T-cell (primary cell): ENCODE measurements at regions not wholly inside any gene's neighbourhood (a gene's known extent, or its start where the extent isn't known, plus 50 kb on each side); places are given as distances from the start of the nearest gene placed in this dataset.

Source experiments
- ATAC-seq, 4 experiments: fragments of 200-7000 bp in 3 of 4; fragments of 150-1000 bp in 1 of 4; cut with Tn5 transposase; replicated peaks in 1 of 4; 1 replicate in 3 of 4; 2 replicates in 1 of 4; pipeline ENCODE4 v1.10.0; 2021; ENCODE audit warnings: moderate library complexity in 3 of 4, mild to moderate bottlenecking in 2 of 4, moderate number of reproducible peaks in 1 of 4
- CTCF ChIA-PET, 2 donors: fragments of 300-600 bp; sonication (Branson Sonifier 250); formaldehyde crosslinking; loops; one replicate each; lab custom pipeline; 2022; ENCODE audit warnings: antibody characterized with exemption in 2 of 2; lab: Charles Lee
- POLR2A ChIA-PET, 2 donors: fragments of 300-600 bp; sonication (Branson Sonifier 250); formaldehyde crosslinking; loops; one replicate each; lab custom pipeline; 2022; ENCODE audit warnings: antibody characterized with exemption in 2 of 2; lab: Charles Lee
- DNase-seq, 35 experiments: peaks; one replicate each; pipeline versions ENCODE4 v3.0.0 to v3.0.0-alpha.2; 2013 to 2023
- H3K27ac ChIP-seq: one replicate; pipeline ENCODE4 v1.5.1; 2013; ENCODE audit warnings: low read length
- H3K27me3 ChIP-seq, 2 experiments: replicated peaks in 1 of 2; 1 replicate in 1 of 2; 2 replicates in 1 of 2; pipeline versions ENCODE4 v1.6.1 to v1.7.0; 2013; ENCODE audit warnings: low read length in 1 of 2, mixed read lengths in 1 of 2; ENCODE audit not compliant: control insufficient read depth in 2 of 2, insufficient read depth in 2 of 2; ENCODE audit errors: extremely low read depth in 1 of 2
- H3K36me3 ChIP-seq, 2 donors: 1 replicate in 1 of 2; 2 replicates in 1 of 2; pipeline versions ENCODE4 v1.6.1 to v1.7.0; 2013; ENCODE audit warnings: low read length in 1 of 2; ENCODE audit not compliant: control insufficient read depth in 2 of 2, insufficient read depth in 1 of 2; ENCODE audit errors: extremely low read depth in 1 of 2
- H3K4me1 ChIP-seq, 2 experiments: 1 replicate in 1 of 2; 2 replicates in 1 of 2; pipeline versions ENCODE4 v1.6.1 to v1.7.0; 2013; ENCODE audit warnings: low read length in 2 of 2, mixed read lengths in 1 of 2; ENCODE audit not compliant: insufficient read depth in 2 of 2, control insufficient read depth in 1 of 2; ENCODE audit errors: extremely low read depth in 1 of 2
- H3K4me3 ChIP-seq, 2 donors: 1 replicate in 1 of 2; 2 replicates in 1 of 2; pipeline versions ENCODE4 v1.5.1 to v1.7.0; 2013; ENCODE audit warnings: mild to moderate bottlenecking in 2 of 2, low read length in 1 of 2, moderate library complexity in 1 of 2; ENCODE audit not compliant: control insufficient read depth in 1 of 2; ENCODE audit errors: extremely low read depth in 1 of 2
- H3K9me3 ChIP-seq: 2 replicates; pipeline ENCODE4 v1.7.0; 2013
- H3K27ac Mint-ChIP-seq, 2 donors: one replicate each; pipeline ENCODE4 v1.8.0; 2020 to 2021; ENCODE audit warnings: mild to moderate bottlenecking in 2 of 2, mixed read lengths in 2 of 2
- H3K27me3 Mint-ChIP-seq, 2 donors: one replicate each; pipeline ENCODE4 v1.8.0; 2021 to 2022; ENCODE audit warnings: mixed read lengths in 2 of 2
- H3K36me3 Mint-ChIP-seq: one replicate; pipeline ENCODE4 v1.8.0; 2021; ENCODE audit warnings: mixed read lengths
- H3K4me1 Mint-ChIP-seq, 3 donors: one replicate each; pipeline ENCODE4 v1.8.0; 2020 to 2022; ENCODE audit warnings: mixed read lengths in 3 of 3, mild to moderate bottlenecking in 1 of 3
- H3K4me3 Mint-ChIP-seq, 3 donors: one replicate each; pipeline ENCODE4 v1.8.0; 2020 to 2022; ENCODE audit warnings: mild to moderate bottlenecking in 3 of 3, mixed read lengths in 3 of 3, moderate library complexity in 3 of 3
- H3K9me3 Mint-ChIP-seq, 3 donors: one replicate each; pipeline ENCODE4 v1.8.0; 2020 to 2022; ENCODE audit warnings: mixed read lengths in 3 of 3
- WGBS: methylation state at CpG from one replicate; pipeline ENCODE4 v1.1.5; 2013; ENCODE audit warnings: missing lambda C conversion rate; ENCODE audit not compliant: insufficient coverage; 5-methylcytosine and 5-hydroxymethylcytosine counted together

DNA sequence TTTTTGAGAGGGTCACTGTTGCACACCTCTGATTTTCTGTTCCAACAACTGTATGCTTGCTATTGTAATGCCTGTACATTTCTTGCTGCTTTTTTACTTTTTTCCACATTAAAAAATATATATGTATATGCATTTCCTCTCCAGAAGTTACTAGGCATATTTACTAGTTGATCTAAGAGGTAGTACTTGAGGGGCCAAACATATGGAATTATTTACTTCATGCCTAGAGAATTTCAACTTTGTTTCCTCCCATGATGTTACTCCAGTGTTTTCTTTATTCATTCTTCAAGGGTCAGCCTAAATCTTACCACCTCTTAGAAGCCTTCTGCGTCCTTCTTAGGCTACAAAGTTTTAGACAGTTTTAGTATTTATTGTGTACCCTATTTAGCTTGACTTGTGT is 122.7 kb downstream of the NMUR2 start:
- ChIA-PET POLR2A (no interaction called here), CTCF (no interaction called here)
- H3K27me3 ChIP-seq: no peaks in the 10 kb centered on the region
- ATAC-seq (no peak), DNase-seq (no peak)
- Mint-ChIP-seq H3K36me3 (no peaks in the 10 kb centered on the region), H3K9me3 (peaks cover 6 to 18% (median 10%) of the 10 kb centered on the region in 3 donors), H3K4me1 (no peaks in the 10 kb centered on the region), H3K4me3 (no peak overlapping the region), H3K27me3 (peaks cover 9 to 13% of the 10 kb centered on the region in 2 donors), H3K27ac (no peak overlapping the region)
- no peaks in the 10 kb centered on the region for H3K9me3 ChIP-seq
- no CpG with 5 or more reads among the region's 1 CpG for WGBS
- H3K4me3 ChIP-seq: no peak overlapping the region
- no peaks in the 10 kb centered on the region for H3K4me1 ChIP-seq
- no peaks in the 10 kb centered on the region for H3K36me3 ChIP-seq
- no peak overlapping the region for H3K27ac ChIP-seq

DNA sequence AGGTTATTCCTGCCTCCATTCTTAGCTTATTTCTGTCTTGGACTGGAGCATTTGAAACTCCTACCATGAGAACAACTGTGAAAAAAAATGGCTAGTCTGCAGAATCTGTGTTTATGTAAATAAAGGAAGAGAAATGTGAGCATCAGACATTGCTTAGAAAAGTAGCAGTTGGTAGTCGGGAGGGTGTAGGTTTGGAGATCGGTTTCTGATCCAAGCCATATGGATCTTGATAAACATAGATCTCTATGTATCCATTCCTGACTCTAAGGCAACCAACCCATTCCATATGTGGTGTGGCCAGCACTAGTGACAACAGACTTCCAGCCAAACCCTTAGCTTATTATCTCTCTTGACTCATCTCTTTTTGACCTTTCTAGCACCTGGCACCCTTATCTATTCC is 127.1 kb downstream of the NMUR2 start:
- Mint-ChIP-seq H3K4me3 (no peak overlapping the region), H3K27ac (no peak overlapping the region), H3K4me1 (no peaks in the 10 kb centered on the region), H3K9me3 (peaks cover 4 to 8% (median 5%) of the 10 kb centered on the region in 3 donors), H3K27me3 (peaks cover 0 to 6% of the 10 kb centered on the region in 2 donors), H3K36me3 (no peaks in the 10 kb centered on the region)
- no peaks in the 10 kb centered on the region for H3K27me3 ChIP-seq
- H3K4me1 ChIP-seq: no peaks in the 10 kb centered on the region
- POLR2A ChIA-PET: no interaction called here
- WGBS: no CpG with 5 or more reads among the region's 2 CpGs
- DNase-seq (no peak), ATAC-seq (no peak)
- no peaks in the 10 kb centered on the region for H3K9me3 ChIP-seq
- CTCF ChIA-PET: no interaction called here
- no peaks in the 10 kb centered on the region for H3K36me3 ChIP-seq
- H3K4me3 ChIP-seq: no peak overlapping the region
- no peak overlapping the region for H3K27ac ChIP-seq

- POLR2A ChIA-PET: no interaction called here
- Histone ChIP-seq H3K27me3 (no peaks in the 10 kb centered on the region), H3K9me3 (no peaks in the 10 kb centered on the region), H3K4me1 (no peaks in the 10 kb centered on the region), H3K27ac (no peak overlapping the region), H3K36me3 (no peaks in the 10 kb centered on the region), H3K4me3 (no peak overlapping the region)
- no peak for DNase-seq
- H3K27ac Mint-ChIP-seq: no peak overlapping the region
- peaks cover 0 to 2% (median 0%) of the 10 kb centered on the region in 3 donors for H3K9me3 Mint-ChIP-seq
- H3K36me3 Mint-ChIP-seq: no peaks in the 10 kb centered on the region
- H3K4me1 Mint-ChIP-seq: no peaks in the 10 kb centered on the region
- H3K4me3 Mint-ChIP-seq: no peak overlapping the region
- ATAC-seq: no peak
- no CpG with 5 or more reads among the region's 2 CpGs for WGBS
- peaks cover 0 to 3% of the 10 kb centered on the region in 2 donors for H3K27me3 Mint-ChIP-seq
- CTCF ChIA-PET: no interaction called here
These were observed 130.9 kb downstream of the NMUR2 start for GRCh38 chr5:152274224-152274623.

- no peaks in the 10 kb centered on the region for H3K4me1 Mint-ChIP-seq
- no peak overlapping the region for H3K4me3 Mint-ChIP-seq
- no peaks in the 10 kb centered on the region for H3K36me3 Mint-ChIP-seq
- no peaks in the 10 kb centered on the region for H3K9me3 Mint-ChIP-seq
- Histone ChIP-seq H3K27me3 (no peaks in the 10 kb centered on the region), H3K9me3 (no peaks in the 10 kb centered on the region), H3K4me3 (no peak overlapping the region), H3K36me3 (no peaks in the 10 kb centered on the region), H3K27ac (no peak overlapping the region), H3K4me1 (no peaks in the 10 kb centered on the region)
- ATAC-seq: no peak
- DNase-seq: peak in 1 of 35 experiments; percentile 14
- H3K27me3 Mint-ChIP-seq: peaks cover 0 to 3% of the 10 kb centered on the region in 2 donors
- CTCF ChIA-PET: no interaction called here
- no CpG with 5 or more reads among the region's 5 CpGs for WGBS
- H3K27ac Mint-ChIP-seq: no peak overlapping the region
- POLR2A ChIA-PET: no interaction called here
These were observed 133.7 kb downstream of the NMUR2 start for GRCh38 chr5:152271420-152271819.

DNA sequence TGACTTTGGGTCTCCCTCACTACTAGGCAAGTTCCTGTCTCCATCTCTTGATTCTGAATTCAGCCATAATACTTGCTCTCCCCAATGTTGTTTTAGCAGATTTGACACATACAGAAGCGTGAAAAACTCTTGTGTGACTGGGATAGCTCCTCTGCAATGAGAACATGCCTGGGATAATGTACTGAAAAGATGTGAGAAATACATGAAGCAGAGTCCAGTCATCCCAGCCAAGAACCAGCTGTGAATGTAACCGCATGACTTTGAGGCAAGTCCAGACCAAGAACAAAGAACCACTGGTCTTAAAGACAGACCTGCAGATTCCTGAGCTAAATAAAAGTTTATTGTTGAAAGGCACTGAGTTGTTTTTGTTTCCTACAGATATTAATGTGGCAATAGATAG is 135.0 kb downstream of the NMUR2 start:
- H3K4me3 Mint-ChIP-seq: no peak overlapping the region
- Histone ChIP-seq H3K27me3 (no peaks in the 10 kb centered on the region), H3K4me3 (no peak overlapping the region), H3K9me3 (no peaks in the 10 kb centered on the region), H3K27ac (no peak overlapping the region), H3K4me1 (no peaks in the 10 kb centered on the region), H3K36me3 (no peaks in the 10 kb centered on the region)
- no peak for ATAC-seq
- no peak overlapping the region for H3K27ac Mint-ChIP-seq
- POLR2A ChIA-PET: no interaction called here
- H3K9me3 Mint-ChIP-seq: no peaks in the 10 kb centered on the region
- 50% methylated on average over 1 of the region's 2 CpGs for WGBS
- H3K36me3 Mint-ChIP-seq: no peaks in the 10 kb centered on the region
- no peak for DNase-seq
- CTCF ChIA-PET: no interaction called here
- peaks cover 0 to 3% of the 10 kb centered on the region in 2 donors for H3K27me3 Mint-ChIP-seq
- H3K4me1 Mint-ChIP-seq: no peaks in the 10 kb centered on the region

DNA sequence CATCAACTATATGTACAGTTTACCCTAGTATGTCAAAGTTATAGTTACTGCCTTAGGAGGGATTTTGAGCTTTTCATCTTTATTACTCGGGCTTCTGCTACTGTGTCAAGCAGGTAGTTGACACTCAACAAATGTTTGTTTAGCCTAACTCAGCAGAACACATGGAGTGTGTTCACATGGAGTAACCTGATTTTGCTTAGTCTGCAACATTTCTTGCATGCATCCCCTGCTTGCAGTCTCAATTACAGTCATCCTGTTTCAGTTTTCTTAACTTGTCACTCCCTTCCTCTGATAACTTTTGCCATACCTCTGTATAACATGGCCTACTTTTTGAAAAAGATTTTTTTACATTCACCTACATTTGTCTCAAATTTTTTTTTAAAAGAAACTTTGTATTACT is 135.5 kb downstream of the NMUR2 start:
- Histone ChIP-seq H3K4me3 (no peak overlapping the region), H3K27ac (no peak overlapping the region), H3K9me3 (no peaks in the 10 kb centered on the region), H3K4me1 (no peaks in the 10 kb centered on the region), H3K36me3 (no peaks in the 10 kb centered on the region), H3K27me3 (no peaks in the 10 kb centered on the region)
- H3K9me3 Mint-ChIP-seq: no peaks in the 10 kb centered on the region
- H3K4me1 Mint-ChIP-seq: no peaks in the 10 kb centered on the region
- no peaks in the 10 kb centered on the region for H3K36me3 Mint-ChIP-seq
- ChIA-PET POLR2A (no interaction called here), CTCF (no interaction called here)
- no peak for ATAC-seq
- 60% methylated on average over 1 of the region's 1 CpG for WGBS
- H3K4me3 Mint-ChIP-seq: no peak overlapping the region
- DNase-seq: no peak
- no peak overlapping the region for H3K27ac Mint-ChIP-seq
- H3K27me3 Mint-ChIP-seq: peaks cover 0 to 3% of the 10 kb centered on the region in 2 donors

- Mint-ChIP-seq H3K4me3 (no peak overlapping the region), H3K9me3 (no peaks in the 10 kb centered on the region), H3K36me3 (no peaks in the 10 kb centered on the region), H3K27me3 (peaks cover 0 to 3% of the 10 kb centered on the region in 2 donors), H3K27ac (no peak overlapping the region), H3K4me1 (no peaks in the 10 kb centered on the region)
- DNase-seq: no peak
- 50% methylated on average over 1 of the region's 5 CpGs for WGBS
- no peak overlapping the region for H3K27ac ChIP-seq
- POLR2A ChIA-PET: no interaction called here
- no peak for ATAC-seq
- CTCF ChIA-PET: no interaction called here
- H3K4me1 ChIP-seq: no peaks in the 10 kb centered on the region
- H3K36me3 ChIP-seq: no peaks in the 10 kb centered on the region
- no peaks in the 10 kb centered on the region for H3K9me3 ChIP-seq
- H3K4me3 ChIP-seq: no peak overlapping the region
- no peaks in the 10 kb centered on the region for H3K27me3 ChIP-seq
These were observed 140.3 kb downstream of the NMUR2 start for GRCh38 chr5:152264645-152265254.
